ENCODE measurements at regions not wholly inside any gene's neighbourhood (a gene's known extent, or its start where the extent isn't known, plus 50 kb on each side); places are given as distances from the start of the nearest gene placed in this dataset.
"Not testable (repeated sequence)": the region's sequence is repeated elsewhere in the genome, so short reads cannot be mapped to it uniquely, and the experiment has no call there.

- DNase-seq (ENCODE audit: low read depth, low spot score): no peak
- H3K4me3 ChIP-seq (ENCODE audit: low read length): no peak overlapping the region
Measured at GRCh38 chr6:163888030-163888819, 473.7 kb downstream of the QKI start.

- H3K4me3 ChIP-seq (ENCODE audit: low read length): no peak overlapping the region
- DNase-seq (ENCODE audit: low read depth, low spot score): no peak
Measured at GRCh38 chr6:163886428-163886827, 471.9 kb downstream of the QKI start.

- DNase-seq (ENCODE audit: low read depth, low spot score): no peak
Measured at GRCh38 chr6:163883984-163884383, 469.5 kb downstream of the QKI start.

GRCh38 chr6:163878698-163879097 lies 464.2 kb downstream of the QKI start:
- H3K4me3 ChIP-seq (ENCODE audit: low read length): no peak overlapping the region
- no peak for DNase-seq (ENCODE audit: low read depth, low spot score)

More at GRCh38 chr6:163883984-163884383, 469.5 kb downstream of the QKI start:
- H3K4me3 ChIP-seq (ENCODE audit: low read length): no peak overlapping the region

- no peak for DNase-seq (ENCODE audit: low read depth, low spot score)
- no peak overlapping the region for H3K4me3 ChIP-seq (ENCODE audit: low read length)
Measured at GRCh38 chr6:163877877-163878639, 463.5 kb downstream of the QKI start.

- DNase-seq (ENCODE audit: low read depth, low spot score): no peak
- no peak overlapping the region for H3K4me3 ChIP-seq (ENCODE audit: low read length)
Measured at GRCh38 chr6:163876391-163876790, 461.9 kb downstream of the QKI start.

GRCh38 chr6:163874784-163875183 lies 460.3 kb downstream of the QKI start:
- DNase-seq (ENCODE audit: low read depth, low spot score): no peak
- H3K4me3 ChIP-seq (ENCODE audit: low read length): no peak overlapping the region

- DNase-seq (ENCODE audit: low read depth, low spot score): no peak
- no peak overlapping the region for H3K4me3 ChIP-seq (ENCODE audit: low read length)
Measured at GRCh38 chr6:163872335-163872734, 457.8 kb downstream of the QKI start.

- DNase-seq (ENCODE audit: low read depth, low spot score): no peak
- H3K4me3 ChIP-seq (ENCODE audit: low read length): no peak overlapping the region
Measured at GRCh38 chr6:163871616-163872015, 457.1 kb downstream of the QKI start.

- H3K4me3 ChIP-seq (ENCODE audit: low read length): no peak overlapping the region
- no peak for DNase-seq (ENCODE audit: low read depth, low spot score)
Measured at GRCh38 chr6:163867518-163868292, 453.2 kb downstream of the QKI start.

- H3K4me3 ChIP-seq (ENCODE audit: low read length): no peak overlapping the region
- no peak for DNase-seq (ENCODE audit: low read depth, low spot score)
Measured at GRCh38 chr6:163866192-163866591, 451.7 kb downstream of the QKI start.

- no peak for DNase-seq (ENCODE audit: low read depth, low spot score)
- H3K4me3 ChIP-seq (ENCODE audit: low read length): no peak overlapping the region
Measured at GRCh38 chr6:163863565-163863964, 449.0 kb downstream of the QKI start.

- H3K4me3 ChIP-seq (ENCODE audit: low read length): no peak overlapping the region
- no peak for DNase-seq (ENCODE audit: low read depth, low spot score)
Measured at GRCh38 chr6:163862701-163863100, 448.2 kb downstream of the QKI start.

GRCh38 chr6:163861627-163862026 lies 447.1 kb downstream of the QKI start:
- no peak overlapping the region for H3K4me3 ChIP-seq (ENCODE audit: low read length)
- no peak for DNase-seq (ENCODE audit: low read depth, low spot score)

- H3K4me3 ChIP-seq (ENCODE audit: low read length): no peak overlapping the region
Measured at GRCh38 chr6:163860287-163861081, 446.0 kb downstream of the QKI start.

GRCh38 chr6:163858870-163859269 lies 444.4 kb downstream of the QKI start:
- not testable (repeated sequence) for H3K4me3 ChIP-seq (ENCODE audit: low read length); DNase-seq (ENCODE audit: low read depth, low spot score)

More at GRCh38 chr6:163860287-163861081, 446.0 kb downstream of the QKI start:
- no peak for DNase-seq (ENCODE audit: low read depth, low spot score)

GRCh38 chr6:163857421-163857820 lies 442.9 kb downstream of the QKI start:
- no peak for DNase-seq (ENCODE audit: low read depth, low spot score)
- no peak overlapping the region for H3K4me3 ChIP-seq (ENCODE audit: low read length)

GRCh38 chr6:163850874-163851273 lies 436.4 kb downstream of the QKI start:
- H3K4me3 ChIP-seq (ENCODE audit: low read length): no peak overlapping the region
- no peak for DNase-seq (ENCODE audit: low read depth, low spot score)

- DNase-seq (ENCODE audit: low read depth, low spot score): no peak
- no peak overlapping the region for H3K4me3 ChIP-seq (ENCODE audit: low read length)
Measured at GRCh38 chr6:163844761-163845160, 430.2 kb downstream of the QKI start.
